BJ (cell line): ENCODE measurements at regions not wholly inside any gene's neighbourhood (a gene's known extent, or its start where the extent isn't known, plus 50 kb on each side); places are given as distances from the start of the nearest gene placed in this dataset.
A peak's percentile ranks its signal among the peaks of the same experiment; 100 is the strongest.

Experiments
- CTCF ChIA-PET: fragments of 350-600 bp; formaldehyde crosslinking; extraction: SDS; loops from one replicate; lab custom pipeline; 2021; ENCODE audit warnings: antibody characterized with exemption, inconsistent platforms; lab: Yijun Ruan, JAX
- POLR2A ChIA-PET: fragments of 300-600 bp; sonication (Branson Sonifier 250); formaldehyde crosslinking; extraction: SDS; loops from one replicate; lab custom pipeline; 2021; ENCODE audit warnings: antibody characterized with exemption; lab: Charles Lee
- DNase-seq: peaks from one replicate; pipeline ENCODE4 v3.0.0-alpha.2; 2011; ENCODE audit warnings: low read depth
- H3K27me3 ChIP-seq: 2 replicates; pipeline ENCODE4 v1.6.0; 2011; ENCODE audit warnings: low read length; ENCODE audit not compliant: control insufficient read depth, insufficient read depth
- H3K36me3 ChIP-seq: 2 replicates; pipeline ENCODE4 v1.5.1; 2011; ENCODE audit warnings: low read length; ENCODE audit not compliant: control insufficient read depth, insufficient read depth
- H3K4me3 ChIP-seq: 2 replicates; pipeline ENCODE4 v1.5.1; 2011; ENCODE audit warnings: low read depth, mild to moderate bottlenecking, control low read depth, low read length
- CTCF ChIP-seq: IDR thresholded peaks from 2 replicates; pipeline ENCODE4 v1.5.1; 2011; ENCODE audit warnings: low read depth, mild to moderate bottlenecking, control low read depth, inconsistent platforms, low read length, moderate library complexity; ENCODE audit not compliant: insufficient read depth

- POLR2A ChIA-PET, result no interaction called here
- CTCF ChIA-PET, result interaction anchor here (1.4 to 1.5 kb wide), 2 partner anchors 22 to 34 kb away, joined by 3 to 4 read pairs; no protein-coding TSS in a partner anchor
These were observed 415.2 kb upstream of the TRPC7 start for GRCh38 chr5:136780518-136780917.

DNA sequence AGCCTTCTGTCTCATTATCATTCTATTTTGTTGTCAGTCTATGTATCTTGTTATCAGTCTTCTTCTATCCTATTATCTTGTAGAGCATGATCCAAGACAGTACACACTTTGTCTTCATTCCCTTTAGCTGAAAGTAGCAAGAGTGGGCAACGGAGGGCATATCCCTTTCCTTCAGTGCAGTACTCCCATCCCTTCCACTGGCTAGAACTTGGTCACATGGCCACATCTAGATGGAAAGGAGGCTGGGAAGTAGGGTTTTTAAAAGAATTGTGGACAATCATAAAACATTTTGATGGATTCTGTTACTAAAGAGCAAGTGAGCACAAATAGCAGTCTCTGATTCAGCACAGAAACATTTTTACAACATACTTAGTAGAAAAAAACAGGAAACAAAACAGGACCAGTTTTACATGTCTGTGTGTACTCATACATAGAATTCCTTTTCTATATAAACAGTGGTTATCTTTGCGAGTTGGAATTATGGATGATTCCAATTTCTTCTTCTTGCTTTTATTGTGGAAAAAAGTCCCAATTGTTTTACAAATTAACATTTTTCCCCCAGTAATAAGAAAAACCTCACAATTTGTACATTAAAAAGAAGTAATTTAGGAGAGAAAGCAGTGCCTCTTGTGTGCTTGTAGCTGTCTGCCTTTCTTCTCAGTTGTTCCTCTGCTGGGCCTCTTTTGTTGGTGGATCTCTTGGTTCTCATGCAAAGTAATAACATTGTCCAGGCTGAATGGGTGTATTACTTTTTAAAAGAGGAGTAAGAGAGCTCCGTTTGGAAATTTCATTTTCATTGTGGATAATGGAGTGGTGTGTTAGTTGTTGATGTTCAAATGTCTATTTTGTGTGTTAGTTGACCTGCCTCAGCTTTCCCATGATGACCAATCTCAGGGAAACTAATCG lies 410.9 kb upstream of the TRPC7 start:
- ChIA-PET POLR2A (no interaction called here), CTCF (interaction anchor here (0.6 kb wide), 1 partner anchor 88 kb away, joined by 3 read pairs; no protein-coding TSS in a partner anchor)
- no peak for TF ChIP-seq CTCF
- Histone ChIP-seq H3K27me3 (no peaks in the 10 kb centered on the region), H3K4me3 (no peak overlapping the region), H3K36me3 (no peaks in the 10 kb centered on the region)
- peak; percentile 80 for DNase-seq

More at GRCh38 chr5:136780518-136780917, 415.2 kb upstream of the TRPC7 start:
- Histone ChIP-seq H3K27me3 (no peaks in the 10 kb centered on the region), H3K36me3 (no peaks in the 10 kb centered on the region), H3K4me3 (no peak overlapping the region)
- no peak for TF ChIP-seq CTCF
- no peak for DNase-seq

DNA sequence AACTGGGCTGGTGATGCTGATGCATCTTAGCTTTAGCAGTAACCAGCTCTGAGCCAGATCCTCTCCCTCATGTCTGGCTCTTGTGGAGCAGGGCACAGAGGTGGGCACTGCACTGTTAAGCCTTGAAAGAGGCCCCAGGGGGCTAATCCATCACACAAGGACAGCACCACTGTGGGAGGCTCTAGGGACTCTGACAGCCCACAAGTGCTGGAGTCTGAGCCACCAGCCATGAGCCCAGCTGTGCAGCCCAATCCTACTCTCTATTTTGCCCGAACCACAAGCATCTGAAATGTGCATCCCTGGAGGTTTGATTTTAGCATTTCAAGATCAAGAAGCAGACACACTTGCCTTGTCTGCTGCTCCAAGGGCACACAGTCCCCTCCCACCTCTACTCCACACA lies 407.1 kb upstream of the TRPC7 start:
- Histone ChIP-seq H3K27me3 (no peaks in the 10 kb centered on the region), H3K4me3 (no peak overlapping the region), H3K36me3 (no peaks in the 10 kb centered on the region)
- ChIA-PET CTCF (interaction anchor here (1.0 to 6.6 kb wide), 3 partner anchors 86 to 525 kb away, joined by 4 to 73 read pairs (median 70); no protein-coding TSS in a partner anchor), POLR2A (no interaction called here)
- DNase-seq, result no peak
- no peak for TF ChIP-seq CTCF

DNA sequence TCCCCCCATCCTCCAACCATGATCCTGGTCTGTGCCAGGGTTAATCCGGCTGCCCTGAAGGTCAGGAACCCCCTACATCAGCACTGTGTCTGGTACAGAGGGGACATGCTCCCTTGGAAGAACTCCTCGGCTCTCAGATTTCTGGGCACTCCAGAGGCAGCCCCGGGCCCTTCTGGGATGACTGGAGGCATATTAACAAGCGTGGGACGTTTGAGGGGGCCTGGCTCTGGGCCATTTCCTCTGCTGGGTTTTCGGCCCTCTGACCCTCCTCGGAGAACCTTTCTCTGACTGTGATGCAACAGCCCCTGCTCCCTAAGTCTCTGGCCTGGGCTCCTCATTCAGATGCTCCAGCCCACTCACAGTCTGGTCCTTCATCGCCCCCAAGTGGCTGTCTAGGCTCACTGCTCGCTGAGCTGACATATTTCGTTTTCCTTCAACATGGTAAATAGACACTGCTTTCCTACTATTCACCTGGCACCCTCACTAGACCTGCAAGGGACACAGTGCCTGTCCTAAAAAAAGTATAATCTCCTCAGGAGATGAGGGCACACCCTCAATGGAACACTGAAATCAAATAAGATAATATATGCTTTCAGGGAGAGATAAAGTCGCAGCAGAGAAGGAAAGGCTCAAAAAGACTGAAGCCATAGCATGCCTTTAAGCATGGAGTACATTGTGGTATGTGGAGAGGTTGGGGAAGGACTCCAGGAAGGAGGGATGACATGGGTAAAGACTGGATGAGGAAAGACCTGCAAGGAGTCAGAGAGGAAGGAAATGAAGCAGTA lies 404.7 kb upstream of the TRPC7 start:
- POLR2A ChIA-PET, result no interaction called here
- Histone ChIP-seq H3K36me3 (no peaks in the 10 kb centered on the region), H3K27me3 (no peaks in the 10 kb centered on the region), H3K4me3 (no peak overlapping the region)
- CTCF ChIA-PET, result interaction anchor here (0.6 to 6.6 kb wide), 29 partner anchors 9 to 844 kb away, joined by 3 to 73 read pairs (median 4); partner anchors contain the start of gene TRPC7
- DNase-seq, result no peak
- TF ChIP-seq CTCF, result peak; percentile 95

GRCh38 chr5:136769093-136769492 lies 403.7 kb upstream of the TRPC7 start:
- Histone ChIP-seq H3K4me3 (no peak overlapping the region), H3K36me3 (no peaks in the 10 kb centered on the region), H3K27me3 (no peaks in the 10 kb centered on the region)
- CTCF ChIA-PET, result interaction anchor here (0.6 to 6.6 kb wide), 15 partner anchors 10 to 834 kb away, joined by 3 to 73 read pairs (median 5); no protein-coding TSS in a partner anchor
- no peak for TF ChIP-seq CTCF
- DNase-seq, result no peak
- POLR2A ChIA-PET, result no interaction called here
